ENCODE measurements at regions not wholly inside any gene's neighbourhood (a gene's known extent, or its start where the extent isn't known, plus 50 kb on each side); places are given as distances from the start of the nearest gene placed in this dataset.

GRCh38 chr7:130843703-130844102 is 109.7 kb upstream of the KLF14 start:
- Histone ChIP-seq H3K4me1 (ENCODE audit: control insufficient read depth in 2 of 2, insufficient read depth in 2 of 2, low read length in 2 of 2) (peaks cover 12 to 13% of the 10 kb centered on the region in 2 donors), H3K27me3 (replicated peaks in 1 of 4; ENCODE audit: control extremely low read depth in 1 of 4, control insufficient read depth in 3 of 4, insufficient read depth in 4 of 4, low read length in 3 of 4) (no peaks in the 10 kb centered on the region), H2AFZ (ENCODE audit: insufficient read depth, low read depth, low read length, poor library complexity, severe bottlenecking) (no peak overlapping the region), H3K4me3 (ENCODE audit: control extremely low read depth in 1 of 5, extremely low read depth in 1 of 5, insufficient read depth in 1 of 5, low read depth in 2 of 5, low read length in 4 of 5) (no peak overlapping the region), H4K20me1 (ENCODE audit: control insufficient read depth, insufficient read depth, low read length, poor library complexity, severe bottlenecking) (no peaks in the 10 kb centered on the region), H3K9ac (ENCODE audit: low read length) (no peak overlapping the region), H3K9me3 (ENCODE audit: control extremely low read depth in 1 of 3, control insufficient read depth in 2 of 3, insufficient read depth in 1 of 3, low read length in 2 of 3) (peaks cover 0 to 10% (median 0%) of the 10 kb centered on the region in 3 donors), H3K36me3 (replicated peaks in 1 of 2; ENCODE audit: control extremely low read depth in 1 of 2, control insufficient read depth in 1 of 2, extremely low read depth in 1 of 2, insufficient read depth in 2 of 2, low read length in 1 of 2) (no peaks in the 10 kb centered on the region), H3K27ac (ENCODE audit: low read length in 2 of 2) (no peak overlapping the region), H3K79me2 (ENCODE audit: control insufficient read depth, insufficient read depth, low read length) (no peaks in the 10 kb centered on the region), H3K4me2 (replicated peaks; ENCODE audit: low read depth, low read length, poor library complexity, severe bottlenecking) (no peak overlapping the region)
- ChIA-PET CTCF (interaction anchor here (1.0 kb wide), 1 partner anchor 12 kb away, joined by 3 read pairs; no protein-coding TSS in a partner anchor), POLR2A (no interaction called here)
- no peaks in the 10 kb centered on the region for H3K9me3 Mint-ChIP-seq (ENCODE audit: insufficient read depth)
- 98% methylated on average over 4 of the region's 11 CpGs for WGBS (ENCODE audit: insufficient coverage)
- H3K27ac Mint-ChIP-seq: no peak overlapping the region
- no peak for TF ChIP-seq EZH2 (IDR thresholded peaks at IDR 0.05; ENCODE audit: borderline replicate concordance, insufficient read depth, low read depth, low read length, poor library complexity, severe bottlenecking)
- TF ChIP-seq CTCF (IDR thresholded peaks at IDR 0.05): no peak
- peaks cover under 1% of the 10 kb centered on the region for H3K27me3 Mint-ChIP-seq
- DNase-seq: no peak
- no peak for ATAC-seq (ENCODE audit: low read depth)
- H3K4me3 Mint-ChIP-seq: no peak overlapping the region
- H3K4me1 Mint-ChIP-seq: peaks cover 20% of the 10 kb centered on the region
- intact Hi-C loops (cut with micrococcal nuclease): no loop called here

- Histone ChIP-seq H3K79me2 (ENCODE audit: control insufficient read depth, insufficient read depth, low read length) (no peaks in the 10 kb centered on the region), H3K27ac (ENCODE audit: low read length in 2 of 2) (no peak overlapping the region), H3K27me3 (replicated peaks in 1 of 4; ENCODE audit: control extremely low read depth in 1 of 4, control insufficient read depth in 3 of 4, insufficient read depth in 4 of 4, low read length in 3 of 4) (no peaks in the 10 kb centered on the region), H3K9me3 (ENCODE audit: control extremely low read depth in 1 of 3, control insufficient read depth in 2 of 3, insufficient read depth in 1 of 3, low read length in 2 of 3) (peaks cover 0 to 10% (median 0%) of the 10 kb centered on the region in 3 donors), H3K4me2 (replicated peaks; ENCODE audit: low read depth, low read length, poor library complexity, severe bottlenecking) (no peak overlapping the region), H3K36me3 (replicated peaks in 1 of 2; ENCODE audit: control extremely low read depth in 1 of 2, control insufficient read depth in 1 of 2, extremely low read depth in 1 of 2, insufficient read depth in 2 of 2, low read length in 1 of 2) (no peaks in the 10 kb centered on the region), H4K20me1 (ENCODE audit: control insufficient read depth, insufficient read depth, low read length, poor library complexity, severe bottlenecking) (no peaks in the 10 kb centered on the region), H3K4me3 (ENCODE audit: control extremely low read depth in 1 of 5, extremely low read depth in 1 of 5, insufficient read depth in 1 of 5, low read depth in 2 of 5, low read length in 4 of 5) (no peak overlapping the region), H3K9ac (ENCODE audit: low read length) (no peak overlapping the region), H2AFZ (ENCODE audit: insufficient read depth, low read depth, low read length, poor library complexity, severe bottlenecking) (no peak overlapping the region), H3K4me1 (ENCODE audit: control insufficient read depth in 2 of 2, insufficient read depth in 2 of 2, low read length in 2 of 2) (peaks cover 12 to 13% of the 10 kb centered on the region in 2 donors)
- Mint-ChIP-seq H3K27me3 (no peaks in the 10 kb centered on the region), H3K9me3 (ENCODE audit: insufficient read depth) (no peaks in the 10 kb centered on the region), H3K4me3 (no peak overlapping the region), H3K4me1 (peaks cover 20% of the 10 kb centered on the region), H3K27ac (peak overlapping the region; percentile 38)
- intact Hi-C loops (cut with micrococcal nuclease): no loop called here
- ChIA-PET CTCF (interaction anchor here (1.0 to 1.4 kb wide), 2 partner anchors 10 to 14 kb away, joined by 3 to 4 read pairs; no protein-coding TSS in a partner anchor), POLR2A (no interaction called here)
- TF ChIP-seq CTCF (IDR thresholded peaks at IDR 0.05) (no peak), EZH2 (IDR thresholded peaks at IDR 0.05; ENCODE audit: borderline replicate concordance, insufficient read depth, low read depth, low read length, poor library complexity, severe bottlenecking) (no peak)
- ATAC-seq (ENCODE audit: low read depth) (no peak), DNase-seq (no peak)
- 80% methylated on average over 7 of the region's 11 CpGs for WGBS (ENCODE audit: insufficient coverage)
These were observed 111.0 kb upstream of the KLF14 start for GRCh38 chr7:130844811-130845580.

Data from B cell (primary cell).